GM18517 (cell line): ENCODE measurements at regions not wholly inside any gene's neighbourhood (a gene's known extent, or its start where the extent isn't known, plus 50 kb on each side); places are given as distances from the start of the nearest gene placed in this dataset.
"Not testable (repeated sequence)": the region's sequence is repeated elsewhere in the genome, so short reads cannot be mapped to it uniquely, and the experiment has no call there.

ENCODE experiments used
- ATAC-seq: cut with Tn5 transposase; IDR thresholded peaks from one replicate; pipeline ENCODE4 v1.9.1; 2021; ENCODE audit warnings: mild to moderate bottlenecking, moderate library complexity; ENCODE audit not compliant: unreplicated experiment

- no peak for ATAC-seq
Measured at GRCh38 chr1:60893136-60893930, 189.0 kb upstream of the NFIA start.

GRCh38 chr1:60891765-60892164, 190.6 kb upstream of the NFIA start:
- no peak for ATAC-seq

- ATAC-seq = no peak
Measured at GRCh38 chr1:60891281-60891680, 191.1 kb upstream of the NFIA start.

GRCh38 chr1:60890664-60891063, 191.7 kb upstream of the NFIA start:
- ATAC-seq = no peak

- no peak for ATAC-seq
Measured at GRCh38 chr1:60889709-60890108, 192.7 kb upstream of the NFIA start.

DNA sequence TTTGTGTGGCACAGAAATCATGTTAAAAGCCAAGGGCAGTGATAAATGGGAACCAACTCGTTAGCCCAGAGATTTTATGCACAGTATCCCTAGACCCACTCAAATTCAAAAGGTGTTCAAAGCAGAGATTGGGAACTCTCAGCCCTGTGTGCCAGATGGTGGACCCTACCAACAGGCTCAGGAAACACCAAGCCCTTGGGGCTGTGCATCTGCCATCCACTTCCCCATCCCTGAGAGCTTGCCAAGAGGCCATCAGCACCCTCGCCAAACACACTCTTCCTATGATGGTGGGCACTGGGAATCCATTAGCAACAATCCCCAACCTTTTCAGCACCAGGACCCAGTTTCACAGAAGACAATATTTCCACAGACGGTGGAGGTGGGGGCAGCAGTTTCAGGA, 194.2 kb upstream of the NFIA start:
- ATAC-seq = no peak

- ATAC-seq = no peak
Measured at GRCh38 chr1:60886793-60887331, 195.5 kb upstream of the NFIA start.

DNA sequence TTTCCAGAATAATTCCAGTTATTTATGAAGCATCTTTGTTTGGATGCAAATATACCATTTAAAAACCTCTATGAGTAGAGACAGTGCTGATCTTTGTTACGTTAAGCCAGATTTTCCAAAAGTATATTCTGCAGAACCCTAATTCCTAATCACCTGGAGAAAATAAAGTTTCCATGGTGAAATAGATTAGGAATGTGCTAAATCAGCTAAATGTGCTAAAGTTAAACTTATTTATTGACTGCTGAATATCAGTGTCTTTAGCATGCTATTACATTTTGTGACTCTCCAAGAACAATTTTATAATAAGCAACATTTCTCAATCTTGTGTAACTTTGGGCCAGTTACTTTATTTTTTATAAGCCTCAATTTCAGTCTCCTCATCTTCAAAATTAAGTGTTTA, 196.3 kb upstream of the NFIA start:
- no peak for ATAC-seq

DNA sequence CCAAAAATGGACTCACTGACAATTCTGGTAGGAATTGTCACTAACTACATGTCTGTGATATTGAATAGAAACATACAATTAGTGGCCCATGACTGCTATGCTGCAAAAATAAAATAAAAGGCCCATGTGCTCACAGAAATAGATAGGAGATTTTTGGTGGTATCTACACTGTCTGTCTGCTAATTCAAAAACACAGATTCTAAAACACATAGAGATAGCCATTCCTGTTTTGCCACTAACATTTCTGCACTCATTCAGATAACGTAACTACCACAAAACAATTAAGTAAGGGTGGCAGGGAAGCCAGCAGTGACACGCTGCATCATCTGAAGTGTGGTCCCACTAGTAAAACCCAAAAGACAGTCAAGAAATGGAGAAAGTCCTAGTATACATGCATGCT, 202.2 kb upstream of the NFIA start:
- no peak for ATAC-seq

DNA sequence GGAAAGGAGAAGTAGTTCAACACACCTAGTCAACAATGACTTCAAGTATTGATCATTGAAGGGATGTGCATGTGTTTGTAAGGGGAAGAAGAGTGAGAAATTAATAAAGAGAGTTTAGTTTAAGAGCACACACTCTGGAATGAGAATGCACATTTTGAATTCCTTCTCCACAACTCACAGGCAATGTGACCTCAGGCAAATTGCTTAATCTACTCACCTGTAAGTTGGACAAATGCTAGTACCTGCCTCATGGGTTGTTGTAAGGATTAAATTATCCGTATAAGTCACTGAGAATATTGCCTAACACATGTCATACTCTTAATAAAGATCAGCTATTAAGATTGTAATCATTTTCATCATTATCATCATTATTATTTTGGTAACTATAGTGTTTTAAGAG, 204.0 kb upstream of the NFIA start:
- ATAC-seq = no peak

DNA sequence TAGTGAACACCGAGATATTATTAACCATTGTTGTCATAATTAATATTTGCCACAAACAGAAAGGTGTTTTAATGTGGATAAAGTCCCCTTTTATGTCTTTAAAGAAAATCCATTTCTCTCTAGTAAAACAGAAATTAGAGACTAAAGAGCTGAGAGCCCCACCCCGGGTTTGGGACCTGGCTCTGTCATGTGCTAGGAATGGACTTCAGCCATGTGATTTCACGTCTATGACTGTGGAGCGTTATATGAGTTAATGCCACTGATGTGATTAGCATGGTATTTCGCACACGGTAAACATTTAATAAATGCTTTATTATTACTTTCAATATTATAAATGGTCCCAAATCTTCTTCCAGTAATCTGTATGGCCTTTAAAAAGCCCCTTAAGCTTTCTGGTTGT, 205.0 kb upstream of the NFIA start:
- no peak for ATAC-seq

DNA sequence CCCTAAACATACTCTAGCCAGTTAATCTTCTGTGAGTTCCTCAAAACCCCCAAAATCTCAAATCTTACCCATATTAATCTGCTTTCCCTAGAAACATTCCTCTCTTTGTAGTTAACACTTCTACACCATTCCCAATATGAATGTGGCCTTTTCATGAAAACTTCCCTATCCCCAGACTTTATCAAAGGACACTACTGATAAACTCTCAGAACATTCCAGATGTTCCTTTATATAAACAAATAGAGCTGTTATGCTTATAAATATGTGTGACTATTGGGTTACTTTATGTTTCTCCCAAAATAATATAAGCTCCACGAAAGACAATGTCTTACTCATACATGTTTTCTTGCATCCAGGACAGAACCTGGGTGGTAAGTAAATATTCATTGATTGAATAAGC, 205.4 kb upstream of the NFIA start:
- no peak for ATAC-seq

GRCh38 chr1:60875138-60875537, 207.2 kb upstream of the NFIA start:
- ATAC-seq = no peak

DNA sequence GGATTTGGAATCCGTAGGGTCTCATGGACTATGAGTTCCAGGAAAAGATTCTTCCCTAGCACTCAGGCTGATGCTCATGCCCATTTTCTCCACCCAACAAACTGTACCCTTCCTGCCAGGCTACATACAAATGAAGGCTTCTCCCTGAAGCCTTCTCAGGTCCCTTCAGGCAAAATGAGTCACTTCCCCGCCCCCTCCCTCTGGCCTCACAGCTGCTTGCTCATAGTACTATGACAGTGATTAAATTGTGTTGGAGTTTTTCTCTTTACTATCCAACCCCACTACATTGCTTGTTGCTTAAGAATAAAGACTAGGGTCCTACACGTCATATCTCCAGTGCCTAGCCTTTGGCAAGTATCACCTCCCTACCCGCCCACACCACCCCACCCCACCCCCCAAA, 207.6 kb upstream of the NFIA start:
- no peak for ATAC-seq

GRCh38 chr1:60873396-60873795, 209.0 kb upstream of the NFIA start:
- not testable (repeated sequence) for ATAC-seq

DNA sequence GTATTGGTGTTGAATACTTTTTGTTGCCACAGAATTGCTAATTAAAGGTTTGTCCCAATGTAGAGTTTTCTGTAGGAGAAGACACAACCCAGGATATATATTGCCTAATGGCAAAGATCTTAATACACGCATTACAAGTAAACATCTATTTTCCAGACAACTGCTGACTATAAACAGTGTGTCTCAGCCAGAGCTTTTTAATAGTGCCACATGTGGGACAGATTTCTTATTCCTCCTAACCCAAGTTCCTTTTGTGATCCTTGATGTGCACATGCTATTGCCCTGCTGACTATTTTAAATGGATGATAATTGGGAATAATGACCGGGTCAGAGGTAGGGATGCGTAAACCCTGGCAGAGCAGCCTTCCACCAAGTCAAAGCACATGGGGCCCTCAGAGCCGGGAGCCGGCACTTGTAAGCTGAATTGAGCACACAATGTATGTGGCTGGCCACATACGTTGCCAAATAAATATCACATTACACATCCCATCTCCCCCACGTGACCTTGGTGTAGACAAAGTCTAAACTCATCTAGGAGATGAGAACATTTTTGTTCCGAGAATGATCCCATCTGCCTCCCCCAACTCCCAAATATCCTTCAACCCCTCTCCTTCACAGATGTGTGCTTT, 209.8 kb upstream of the NFIA start:
- ATAC-seq = no peak

GRCh38 chr1:60870269-60870865, 212.0 kb upstream of the NFIA start:
- ATAC-seq = no peak

GRCh38 chr1:60868901-60869663, 213.3 kb upstream of the NFIA start:
- ATAC-seq = no peak

DNA sequence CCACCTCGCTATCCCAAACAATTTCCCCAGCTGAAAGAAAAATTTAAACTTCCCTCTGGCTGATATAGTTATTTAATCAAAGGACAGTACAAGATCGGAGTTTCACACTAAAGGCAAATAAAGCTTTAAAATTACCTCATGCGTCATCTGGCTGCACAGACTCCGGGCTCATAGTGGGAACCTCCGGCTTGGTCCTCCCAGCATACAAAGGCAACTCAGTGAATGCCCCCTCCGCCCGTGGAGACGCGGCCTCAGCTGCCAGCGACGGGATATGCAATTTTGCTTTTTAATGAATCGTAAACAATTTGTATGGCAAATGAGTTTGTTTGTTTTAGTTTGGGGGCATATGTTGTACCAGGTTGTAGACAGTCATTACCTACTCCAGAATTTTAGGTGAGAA, 214.6 kb upstream of the NFIA start:
- ATAC-seq = no peak

DNA sequence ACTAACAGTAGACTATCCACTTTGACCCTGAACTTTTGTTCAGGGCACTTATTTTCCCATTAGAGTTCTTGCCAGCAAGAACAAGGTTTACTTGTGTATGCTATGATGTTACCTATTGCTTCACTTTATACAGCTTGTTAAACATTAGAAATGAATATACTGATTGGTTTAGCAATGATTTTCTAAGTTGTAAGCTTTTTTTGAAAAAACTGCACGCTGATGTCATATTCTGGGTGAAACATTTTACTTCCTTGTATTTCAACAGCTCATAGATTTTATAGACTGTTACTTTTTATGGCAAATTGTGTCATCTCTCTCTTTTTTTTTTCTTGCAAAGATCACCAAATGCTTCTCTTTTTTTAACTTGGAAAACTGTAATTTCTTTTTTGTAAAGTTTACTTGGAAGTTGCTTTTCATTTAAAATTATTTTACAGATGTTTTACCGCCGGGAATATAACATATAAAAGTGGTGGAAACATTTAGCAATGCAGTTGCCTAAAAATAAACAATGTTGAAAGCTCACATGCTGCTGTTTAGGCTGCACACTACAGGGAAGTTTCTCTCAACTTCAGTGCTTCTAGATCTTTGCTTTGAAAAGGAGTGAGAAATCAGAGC, 215.3 kb upstream of the NFIA start:
- ATAC-seq = no peak
